Kidney (tissue), 13 donors: ENCODE measurements at regions not wholly inside any gene's neighbourhood (a gene's known extent, or its start where the extent isn't known, plus 50 kb on each side); places are given as distances from the start of the nearest gene placed in this dataset.

ENCODE experiments used
- DNase-seq, 5 donors: peaks; one replicate each; pipeline ENCODE4 v3.0.0-alpha.2; 2013 to 2020
- FAIRE-seq: peaks from 2 replicates; lab custom pipeline; 2012; peaks lifted over from hg19 to GRCh38; lab: Jason Lieb, UNC
- H3K27ac ChIP-seq, 2 donors: one replicate each; pipeline ENCODE4 v1.7.0; 2013; ENCODE audit warnings: low read depth in 2 of 2, low read length in 2 of 2, inconsistent platforms in 1 of 2
- H3K27me3 ChIP-seq: one replicate; pipeline ENCODE4 v1.7.1; 2013; ENCODE audit warnings: low read length, inconsistent platforms; ENCODE audit not compliant: control insufficient read depth, insufficient read depth
- H3K36me3 ChIP-seq, 3 donors: one replicate each; pipeline versions ENCODE4 v1.7.0 to v1.7.1; 2013; ENCODE audit warnings: low read length in 3 of 3, control low read depth in 1 of 3, inconsistent platforms in 1 of 3; ENCODE audit not compliant: insufficient read depth in 3 of 3, control insufficient read depth in 2 of 3
- H3K4me1 ChIP-seq, 3 donors: one replicate each; pipeline versions ENCODE4 v1.7.0 to v1.7.1; 2013; ENCODE audit warnings: low read length in 3 of 3, inconsistent platforms in 1 of 3, low read depth in 1 of 3; ENCODE audit not compliant: control insufficient read depth in 2 of 3, insufficient read depth in 2 of 3
- H3K4me3 ChIP-seq, 3 donors: one replicate each; pipeline versions ENCODE4 v1.7.0 to v1.8.1; 2013; ENCODE audit warnings: low read length in 3 of 3, control low read depth in 1 of 3, inconsistent platforms in 1 of 3
- H3K9ac ChIP-seq, 3 donors: one replicate each; pipeline versions ENCODE4 v1.7.0 to v1.7.1; 2013; ENCODE audit warnings: low read length in 3 of 3, control low read depth in 1 of 3, inconsistent platforms in 1 of 3
- H3K9me3 ChIP-seq, 3 donors: one replicate each; pipeline versions ENCODE4 v1.7.0 to v1.7.1; 2013; ENCODE audit warnings: low read length in 3 of 3, control low read depth in 1 of 3, inconsistent platforms in 1 of 3; ENCODE audit not compliant: control insufficient read depth in 2 of 3, insufficient read depth in 1 of 3
- CTCF ChIP-seq: IDR thresholded peaks from 3 replicates; pipeline ENCODE4 v1.5.1; 2012; ENCODE audit warnings: mild to moderate bottlenecking, moderate library complexity, borderline replicate concordance; ENCODE audit not compliant: insufficient read depth; ENCODE audit errors: extremely low read depth
- intact Hi-C: fragments of 100-400 bp; cut with DNase I; formaldehyde crosslinking; loops from one replicate; pipeline ENCODE4 v1.11.1; 2022
- donor health status: control.
- donor health status: control.
- donor health status: control.
- donor health status: control.
- donor health status: control.
- donor health status: DM: yes; HTN: yes; CAD: no.
- donor health status: Normal renal cell carcinoma (clear cell type).

- intact Hi-C loops, result no loop called here
- H3K4me3 ChIP-seq, result no peak overlapping the region
- no peaks in the 10 kb centered on the region for H3K4me1 ChIP-seq
- no peaks in the 10 kb centered on the region for H3K9me3 ChIP-seq
- no peaks in the 10 kb centered on the region for H3K36me3 ChIP-seq
- H3K27ac ChIP-seq, result no peak overlapping the region
- no peak for DNase-seq
- no peak overlapping the region for H3K9ac ChIP-seq
- no peaks in the 10 kb centered on the region for H3K27me3 ChIP-seq
- no peak for TF ChIP-seq CTCF
- FAIRE-seq, result no peak
Observed at GRCh38 chr11:97354026-97354425, 964.2 kb downstream of the JRKL start.

GRCh38 chr11:97354576-97354975 lies 964.8 kb downstream of the JRKL start:
- H3K4me1 ChIP-seq, result no peaks in the 10 kb centered on the region
- FAIRE-seq (peak; percentile 21), DNase-seq (peak in 2 of 5 donors; percentile 18 to 21)
- intact Hi-C loops, result no loop called here
- H3K27ac ChIP-seq, result no peak overlapping the region
- no peaks in the 10 kb centered on the region for H3K27me3 ChIP-seq
- H3K9me3 ChIP-seq, result no peaks in the 10 kb centered on the region
- no peak overlapping the region for H3K9ac ChIP-seq
- H3K36me3 ChIP-seq, result no peaks in the 10 kb centered on the region
- TF ChIP-seq CTCF, result no peak
- H3K4me3 ChIP-seq, result no peak overlapping the region

GRCh38 chr11:97355230-97355629 lies 965.4 kb downstream of the JRKL start:
- Histone ChIP-seq H3K9ac (no peak overlapping the region), H3K9me3 (no peaks in the 10 kb centered on the region), H3K27me3 (no peaks in the 10 kb centered on the region), H3K27ac (no peak overlapping the region), H3K4me3 (no peak overlapping the region), H3K36me3 (no peaks in the 10 kb centered on the region), H3K4me1 (no peaks in the 10 kb centered on the region)
- intact Hi-C loops, result no loop called here
- no peak for TF ChIP-seq CTCF
- DNase-seq (no peak), FAIRE-seq (no peak)

- FAIRE-seq (no peak), DNase-seq (peak in 2 of 5 donors; percentile 21 to 50)
Observed at GRCh38 chr11:97356144-97356543, 966.3 kb downstream of the JRKL start.

More at GRCh38 chr11:97356144-97356543, 966.3 kb downstream of the JRKL start:
- no peaks in the 10 kb centered on the region for H3K36me3 ChIP-seq
- no peaks in the 10 kb centered on the region for H3K4me1 ChIP-seq
- no peak overlapping the region for H3K4me3 ChIP-seq
- no peak overlapping the region for H3K9ac ChIP-seq
- intact Hi-C loops, result no loop called here
- TF ChIP-seq CTCF, result no peak
- H3K9me3 ChIP-seq, result no peaks in the 10 kb centered on the region
- H3K27ac ChIP-seq, result no peak overlapping the region
- no peaks in the 10 kb centered on the region for H3K27me3 ChIP-seq
